Kidney (tissue), 13 donors: ENCODE measurements at regions not wholly inside any gene's neighbourhood (a gene's known extent, or its start where the extent isn't known, plus 50 kb on each side); places are given as distances from the start of the nearest gene placed in this dataset.
A peak's percentile ranks its signal among the peaks of the same experiment; 100 is the strongest.

Source experiments
- DNase-seq, 5 donors: peaks; one replicate each; pipeline ENCODE4 v3.0.0-alpha.2; 2013 to 2020
- FAIRE-seq: peaks from 2 replicates; lab custom pipeline; 2012; peaks lifted over from hg19 to GRCh38; lab: Jason Lieb, UNC
- H3K27ac ChIP-seq, 2 donors: one replicate each; pipeline ENCODE4 v1.7.0; 2013; ENCODE audit warnings: low read depth in 2 of 2, low read length in 2 of 2, inconsistent platforms in 1 of 2
- H3K27me3 ChIP-seq: one replicate; pipeline ENCODE4 v1.7.1; 2013; ENCODE audit warnings: low read length, inconsistent platforms; ENCODE audit not compliant: control insufficient read depth, insufficient read depth
- H3K36me3 ChIP-seq, 3 donors: one replicate each; pipeline versions ENCODE4 v1.7.0 to v1.7.1; 2013; ENCODE audit warnings: low read length in 3 of 3, control low read depth in 1 of 3, inconsistent platforms in 1 of 3; ENCODE audit not compliant: insufficient read depth in 3 of 3, control insufficient read depth in 2 of 3
- H3K4me1 ChIP-seq, 3 donors: one replicate each; pipeline versions ENCODE4 v1.7.0 to v1.7.1; 2013; ENCODE audit warnings: low read length in 3 of 3, inconsistent platforms in 1 of 3, low read depth in 1 of 3; ENCODE audit not compliant: control insufficient read depth in 2 of 3, insufficient read depth in 2 of 3
- H3K4me3 ChIP-seq, 3 donors: one replicate each; pipeline versions ENCODE4 v1.7.0 to v1.8.1; 2013; ENCODE audit warnings: low read length in 3 of 3, control low read depth in 1 of 3, inconsistent platforms in 1 of 3
- H3K9ac ChIP-seq, 3 donors: one replicate each; pipeline versions ENCODE4 v1.7.0 to v1.7.1; 2013; ENCODE audit warnings: low read length in 3 of 3, control low read depth in 1 of 3, inconsistent platforms in 1 of 3
- H3K9me3 ChIP-seq, 3 donors: one replicate each; pipeline versions ENCODE4 v1.7.0 to v1.7.1; 2013; ENCODE audit warnings: low read length in 3 of 3, control low read depth in 1 of 3, inconsistent platforms in 1 of 3; ENCODE audit not compliant: control insufficient read depth in 2 of 3, insufficient read depth in 1 of 3
- CTCF ChIP-seq: IDR thresholded peaks from 3 replicates; pipeline ENCODE4 v1.5.1; 2012; ENCODE audit warnings: mild to moderate bottlenecking, moderate library complexity, borderline replicate concordance; ENCODE audit not compliant: insufficient read depth; ENCODE audit errors: extremely low read depth
- intact Hi-C: fragments of 100-400 bp; cut with DNase I; formaldehyde crosslinking; loops from one replicate; pipeline ENCODE4 v1.11.1; 2022
- donor health status: control.
- donor health status: control.
- donor health status: control.
- donor health status: control.
- donor health status: control.
- donor health status: DM: yes; HTN: yes; CAD: no.
- donor health status: Normal renal cell carcinoma (clear cell type).

GRCh38 chr13:64332048-64332447, 2898.1 kb downstream of the PCDH9 start:
- TF ChIP-seq CTCF, result no peak
- H3K4me1 ChIP-seq, result no peaks in the 10 kb centered on the region
- no peak for FAIRE-seq

DNA sequence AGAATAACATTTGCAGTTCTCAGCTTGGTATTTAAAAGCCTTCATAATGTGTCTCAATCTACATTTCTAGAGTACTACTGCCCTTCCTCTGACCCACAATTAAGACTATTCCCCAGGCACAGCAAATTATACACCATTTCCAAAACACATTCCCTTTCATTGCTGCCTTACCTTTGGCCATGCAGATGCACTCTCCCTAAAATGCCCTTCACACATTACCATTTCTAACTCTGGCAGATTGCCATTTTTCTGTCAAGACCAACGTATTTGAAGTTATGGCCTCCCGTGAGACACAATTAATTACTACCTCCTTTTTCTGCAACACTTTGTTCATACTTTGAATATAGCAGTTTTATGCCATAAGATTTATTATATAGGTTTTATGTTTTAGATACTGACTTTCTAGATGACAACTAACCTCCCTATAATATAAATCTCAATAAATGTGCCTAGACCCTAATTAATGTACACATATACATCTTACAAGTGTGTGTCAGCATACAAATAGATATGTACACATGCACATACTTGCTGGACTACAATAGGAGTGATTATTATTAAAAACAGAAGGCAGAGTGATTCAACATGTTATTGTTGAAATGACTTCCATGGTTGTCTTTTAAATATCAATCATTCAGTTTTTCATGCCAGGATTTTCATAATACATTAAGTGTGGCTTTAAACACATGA, 2902.5 kb downstream of the PCDH9 start:
- H3K9ac ChIP-seq, result no peak overlapping the region
- H3K27me3 ChIP-seq, result no peaks in the 10 kb centered on the region
- no peak for FAIRE-seq
- no peak for TF ChIP-seq CTCF
- peak in 1 of 5 donors; percentile 0 for DNase-seq
- no peaks in the 10 kb centered on the region for H3K9me3 ChIP-seq
- no peaks in the 10 kb centered on the region for H3K4me1 ChIP-seq
- H3K4me3 ChIP-seq, result no peak overlapping the region
- intact Hi-C loops, result no loop called here
- no peak overlapping the region for H3K27ac ChIP-seq
- no peaks in the 10 kb centered on the region for H3K36me3 ChIP-seq

More at GRCh38 chr13:64332048-64332447, 2898.1 kb downstream of the PCDH9 start:
- Histone ChIP-seq H3K4me3 (no peak overlapping the region), H3K27ac (no peak overlapping the region), H3K9ac (no peak overlapping the region), H3K27me3 (no peaks in the 10 kb centered on the region), H3K9me3 (no peaks in the 10 kb centered on the region), H3K36me3 (no peaks in the 10 kb centered on the region)
- DNase-seq, result peak in 1 of 5 donors; percentile 5
- intact Hi-C loops, result no loop called here

GRCh38 chr13:64314331-64314730, 2898.7 kb upstream of the PCDH20 start:
- Histone ChIP-seq H3K4me1 (no peaks in the 10 kb centered on the region), H3K9ac (no peak overlapping the region), H3K4me3 (no peak overlapping the region), H3K27me3 (no peaks in the 10 kb centered on the region), H3K36me3 (no peaks in the 10 kb centered on the region), H3K27ac (no peak overlapping the region), H3K9me3 (no peaks in the 10 kb centered on the region)
- FAIRE-seq (no peak), DNase-seq (no peak)
- TF ChIP-seq CTCF, result no peak
- intact Hi-C loops, result no loop called here
